ENCODE measurements at regions not wholly inside any gene's neighbourhood (a gene's known extent, or its start where the extent isn't known, plus 50 kb on each side); places are given as distances from the start of the nearest gene placed in this dataset.

- no peak for TF ChIP-seq CTCF (IDR thresholded peaks at IDR 0.05; ENCODE audit: insufficient read depth, low read length, poor library complexity, severe bottlenecking)
- TF ChIP-seq EZH2phosphoT487 (conservative IDR thresholded peaks at IDR 0.05; ENCODE audit: low read length) = no peak
Observed at GRCh38 chr2:180130403-180130802, 123.3 kb upstream of the CWC22 start.

All from SU-DHL-6 (cell line).